HG02798 (cell line): ENCODE measurements at regions not wholly inside any gene's neighbourhood (a gene's known extent, or its start where the extent isn't known, plus 50 kb on each side); places are given as distances from the start of the nearest gene placed in this dataset.

ENCODE experiments used
- ATAC-seq: cut with Tn5 transposase; IDR thresholded peaks from one replicate; pipeline ENCODE4 v1.9.1; 2021; ENCODE audit warnings: mild to moderate bottlenecking; ENCODE audit not compliant: unreplicated experiment, poor library complexity

- ATAC-seq = no peak
These were observed 401.3 kb downstream of the PCDH17 start for GRCh38 chr13:58032676-58033460.

- ATAC-seq = no peak
These were observed 412.4 kb downstream of the PCDH17 start for GRCh38 chr13:58043971-58044370.

GRCh38 chr13:58048670-58049069 lies 417.1 kb downstream of the PCDH17 start:
- ATAC-seq = no peak

- no peak for ATAC-seq
These were observed 419.9 kb downstream of the PCDH17 start for GRCh38 chr13:58051396-58051795.

- no peak for ATAC-seq
These were observed 420.3 kb downstream of the PCDH17 start for GRCh38 chr13:58051807-58052375.

GRCh38 chr13:58056426-58056825 lies 424.9 kb downstream of the PCDH17 start:
- ATAC-seq = no peak

- no peak for ATAC-seq
These were observed 428.1 kb downstream of the PCDH17 start for GRCh38 chr13:58059624-58060023.

GRCh38 chr13:58080806-58081205 lies 449.3 kb downstream of the PCDH17 start:
- no peak for ATAC-seq

- ATAC-seq = no peak
These were observed 449.8 kb downstream of the PCDH17 start for GRCh38 chr13:58081301-58081820.

- no peak for ATAC-seq
These were observed 451.5 kb downstream of the PCDH17 start for GRCh38 chr13:58083064-58083463.

GRCh38 chr13:58085274-58085673 lies 453.7 kb downstream of the PCDH17 start:
- no peak for ATAC-seq

- no peak for ATAC-seq
These were observed 454.3 kb downstream of the PCDH17 start for GRCh38 chr13:58085819-58086218.

GRCh38 chr13:58087566-58087965 lies 456.0 kb downstream of the PCDH17 start:
- ATAC-seq = no peak

- no peak for ATAC-seq
These were observed 461.9 kb downstream of the PCDH17 start for GRCh38 chr13:58093394-58093793.

GRCh38 chr13:58097831-58098230 lies 466.3 kb downstream of the PCDH17 start:
- no peak for ATAC-seq

- ATAC-seq = no peak
These were observed 487.8 kb downstream of the PCDH17 start for GRCh38 chr13:58119351-58119750.

- ATAC-seq = no peak
These were observed 488.3 kb downstream of the PCDH17 start for GRCh38 chr13:58119804-58120203.

GRCh38 chr13:58126496-58126895 lies 495.0 kb downstream of the PCDH17 start:
- no peak for ATAC-seq

- ATAC-seq = no peak
These were observed 502.5 kb downstream of the PCDH17 start for GRCh38 chr13:58134012-58134411.

- ATAC-seq = no peak
These were observed 503.0 kb downstream of the PCDH17 start for GRCh38 chr13:58134525-58134924.

GRCh38 chr13:58142952-58143351 lies 511.4 kb downstream of the PCDH17 start:
- ATAC-seq = no peak

GRCh38 chr13:58144616-58145015 lies 513.1 kb downstream of the PCDH17 start:
- ATAC-seq = no peak
